ENCODE measurements at regions not wholly inside any gene's neighbourhood (a gene's known extent, or its start where the extent isn't known, plus 50 kb on each side); places are given as distances from the start of the nearest gene placed in this dataset.

DNA sequence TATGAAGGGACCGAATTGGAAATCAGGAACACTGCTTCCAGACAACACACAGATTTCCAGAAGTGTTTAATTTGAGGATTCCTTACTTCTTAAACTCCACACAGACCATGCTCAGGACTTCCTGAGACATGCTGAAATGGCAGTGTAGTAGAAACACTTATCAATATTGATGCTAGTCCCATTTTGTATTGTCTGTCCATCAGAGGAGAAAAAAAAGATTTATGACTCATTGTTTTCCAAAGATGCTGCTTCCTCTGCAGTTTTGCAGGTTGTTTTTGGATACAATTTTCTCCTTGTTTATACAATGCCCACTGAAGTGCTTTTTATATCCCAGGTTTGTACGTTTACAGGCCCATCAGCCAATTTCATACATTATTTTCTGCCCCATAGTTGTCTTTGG lies 68.3 kb upstream of the TANC2 start:
- Histone ChIP-seq H3K27ac (ENCODE audit: low read length) (no peak overlapping the region; the same call in 1 of the 2 replicates), H3K27me3 (ENCODE audit: control insufficient read depth, insufficient read depth, low read length) (no peaks in the 10 kb centered on the region), H3K4me1 (ENCODE audit: control insufficient read depth, insufficient read depth, low read length) (peaks cover 9% of the 10 kb centered on the region), H3K4me3 (ENCODE audit: low read depth in 2 of 2, low read length in 2 of 2) (no peak overlapping the region), H3K9me3 (ENCODE audit: control insufficient read depth, insufficient read depth, low read depth, low read length) (no peaks in the 10 kb centered on the region), H3K36me3 (ENCODE audit: control insufficient read depth, insufficient read depth, low read length) (no peaks in the 10 kb centered on the region)
- no TSS peak for BruUV-seq (replicated peaks)
- ChIA-PET POLR2A (no interaction called here), CTCF (no interaction called here)
- ATAC-seq: no peak
- DNase-seq (ENCODE audit: low read depth, low spot score): no peak
- in situ Hi-C loops (cut with HindIII; ENCODE audit: low pct_unique_long_range_greater_than_20kb, low sequenced_read_pairs): no loop called here
- TF ChIP-seq POLR2AphosphoS5 (IDR thresholded peaks at IDR 0.05; ENCODE audit: low read depth, low read length): no peak
- TF ChIP-seq SIN3A (IDR thresholded peaks at IDR 0.05; ENCODE audit: borderline replicate concordance, insufficient read depth, low read depth, low read length): no peak
- TF ChIP-seq REST (IDR thresholded peaks at IDR 0.05; ENCODE audit: insufficient read depth in 1 of 2, low read depth in 2 of 2, low read length in 1 of 2): no peak
- no peak for TF ChIP-seq TCF7L2 (IDR thresholded peaks at IDR 0.05; ENCODE audit: low read depth, low read length)
- TF ChIP-seq, protein P1, sequence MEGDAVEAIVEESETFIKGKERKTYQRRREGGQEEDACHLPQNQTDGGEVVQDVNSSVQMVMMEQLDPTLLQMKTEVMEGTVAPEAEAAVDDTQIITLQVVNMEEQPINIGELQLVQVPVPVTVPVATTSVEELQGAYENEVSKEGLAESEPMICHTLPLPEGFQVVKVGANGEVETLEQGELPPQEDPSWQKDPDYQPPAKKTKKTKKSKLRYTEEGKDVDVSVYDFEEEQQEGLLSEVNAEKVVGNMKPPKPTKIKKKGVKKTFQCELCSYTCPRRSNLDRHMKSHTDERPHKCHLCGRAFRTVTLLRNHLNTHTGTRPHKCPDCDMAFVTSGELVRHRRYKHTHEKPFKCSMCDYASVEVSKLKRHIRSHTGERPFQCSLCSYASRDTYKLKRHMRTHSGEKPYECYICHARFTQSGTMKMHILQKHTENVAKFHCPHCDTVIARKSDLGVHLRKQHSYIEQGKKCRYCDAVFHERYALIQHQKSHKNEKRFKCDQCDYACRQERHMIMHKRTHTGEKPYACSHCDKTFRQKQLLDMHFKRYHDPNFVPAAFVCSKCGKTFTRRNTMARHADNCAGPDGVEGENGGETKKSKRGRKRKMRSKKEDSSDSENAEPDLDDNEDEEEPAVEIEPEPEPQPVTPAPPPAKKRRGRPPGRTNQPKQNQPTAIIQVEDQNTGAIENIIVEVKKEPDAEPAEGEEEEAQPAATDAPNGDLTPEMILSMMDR (IDR thresholded peaks at IDR 0.05): no peak
- intact Hi-C loops (cut with micrococcal nuclease; ENCODE audit: unreplicated experiment): no loop called here

- intact Hi-C loops (cut with micrococcal nuclease; ENCODE audit: unreplicated experiment): no loop called here
- H3K27ac ChIP-seq (ENCODE audit: low read length): no peak overlapping the region
- CTCF ChIA-PET: no interaction called here
- in situ Hi-C loops (cut with HindIII; ENCODE audit: low pct_unique_long_range_greater_than_20kb, low sequenced_read_pairs): no loop called here
- ATAC-seq (no peak; the same call in 1 of the 2 replicates), DNase-seq (ENCODE audit: low read depth, low spot score) (no peak)
- BruUV-seq (replicated peaks): no TSS peak
- POLR2A ChIA-PET: interaction anchor here (0.6 kb wide), 1 partner anchor 12 kb away, joined by 7 read pairs; no protein-coding TSS in a partner anchor
- H3K4me1 ChIP-seq (ENCODE audit: control insufficient read depth, insufficient read depth, low read length): peaks cover 9% of the 10 kb centered on the region
- no peaks in the 10 kb centered on the region for H3K27me3 ChIP-seq (ENCODE audit: control insufficient read depth, insufficient read depth, low read length)
- H3K9me3 ChIP-seq (ENCODE audit: control insufficient read depth, insufficient read depth, low read depth, low read length): no peaks in the 10 kb centered on the region
- TF ChIP-seq TCF7L2 (IDR thresholded peaks at IDR 0.05; ENCODE audit: low read depth, low read length) (no peak), SIN3A (IDR thresholded peaks at IDR 0.05; ENCODE audit: borderline replicate concordance, insufficient read depth, low read depth, low read length) (no peak), REST (IDR thresholded peaks at IDR 0.05; ENCODE audit: insufficient read depth in 1 of 2, low read depth in 2 of 2, low read length in 1 of 2) (no peak), POLR2AphosphoS5 (IDR thresholded peaks at IDR 0.05; ENCODE audit: low read depth, low read length) (no peak)
- TF ChIP-seq, protein P1 (IDR thresholded peaks at IDR 0.05): no peak
- H3K4me3 ChIP-seq (ENCODE audit: low read depth in 2 of 2, low read length in 2 of 2): no peak overlapping the region
- no peaks in the 10 kb centered on the region for H3K36me3 ChIP-seq (ENCODE audit: control insufficient read depth, insufficient read depth, low read length)
These were observed 70.4 kb upstream of the TANC2 start for GRCh38 chr17:62895320-62896301.
